H9 (cell line): ENCODE measurements at regions not wholly inside any gene's neighbourhood (a gene's known extent, or its start where the extent isn't known, plus 50 kb on each side); places are given as distances from the start of the nearest gene placed in this dataset.

Experiments used
- DNase-seq: peaks from one replicate; pipeline ENCODE4 v3.0.0-alpha.2; 2017
- H2AFZ ChIP-seq: one replicate; pipeline ENCODE4 v1.6.1; 2013; ENCODE audit warnings: mild to moderate bottlenecking, low read length, control low read depth, moderate library complexity
- H2AK5ac ChIP-seq: 2 replicates; pipeline ENCODE4 v1.6.1; 2013; ENCODE audit warnings: low read length, control low read depth, mixed read lengths; ENCODE audit not compliant: insufficient read length
- H2BK120ac ChIP-seq: one replicate; pipeline ENCODE4 v1.6.1; 2013; ENCODE audit warnings: low read depth, mild to moderate bottlenecking, low read length, control low read depth, inconsistent platforms; ENCODE audit not compliant: poor library complexity, severe bottlenecking
- H2BK12ac ChIP-seq: 2 replicates; pipeline ENCODE4 v1.6.1; 2013; ENCODE audit warnings: low read length, control low read depth, mixed read lengths, low read depth; ENCODE audit not compliant: insufficient read length
- H2BK15ac ChIP-seq: 2 replicates; pipeline ENCODE4 v1.6.1; 2013; ENCODE audit warnings: low read depth, low read length, control low read depth
- H2BK20ac ChIP-seq: one replicate; pipeline ENCODE4 v1.6.1; 2013; ENCODE audit warnings: low read depth, mild to moderate bottlenecking, low read length, control low read depth, inconsistent platforms; ENCODE audit not compliant: poor library complexity, severe bottlenecking
- H2BK5ac ChIP-seq: 2 replicates; pipeline ENCODE4 v1.6.1; 2013; ENCODE audit warnings: low read length, control low read depth, mixed read lengths; ENCODE audit not compliant: insufficient read length
- H3K14ac ChIP-seq: 2 replicates; pipeline ENCODE4 v1.6.1; 2013; ENCODE audit warnings: low read length, control low read depth; ENCODE audit not compliant: insufficient read depth
- H3K18ac ChIP-seq: 2 replicates; pipeline ENCODE4 v1.6.1; 2013; ENCODE audit warnings: low read depth, mild to moderate bottlenecking, mixed read lengths, low read length, control low read depth; ENCODE audit not compliant: insufficient read length
- H3K23ac ChIP-seq: 2 replicates; pipeline ENCODE4 v1.6.1; 2013; ENCODE audit warnings: low read length, control low read depth, mixed read lengths, low read depth; ENCODE audit not compliant: insufficient read length
- H3K23me2 ChIP-seq: 2 replicates; pipeline ENCODE4 v1.6.1; 2013; ENCODE audit warnings: low read depth, mild to moderate bottlenecking, mixed read lengths, low read length, control low read depth; ENCODE audit not compliant: insufficient read length, poor library complexity, severe bottlenecking
- H3K27ac ChIP-seq: 2 replicates; pipeline ENCODE4 v1.5.1; 2013; ENCODE audit warnings: low read length, control low read depth, mixed read lengths, low read depth; ENCODE audit not compliant: insufficient read length
- H3K27me3 ChIP-seq: 2 replicates; pipeline ENCODE4 v1.6.1; 2013; ENCODE audit warnings: low read length, control low read depth, inconsistent platforms; ENCODE audit not compliant: insufficient read depth
- H3K4ac ChIP-seq: 2 replicates; pipeline ENCODE4 v1.6.1; 2013; ENCODE audit warnings: low read depth, mild to moderate bottlenecking, control low read depth, inconsistent platforms, low read length, moderate library complexity
- H3K4me1 ChIP-seq: 2 replicates; pipeline ENCODE4 v1.6.1; 2013; ENCODE audit warnings: low read length, control low read depth, inconsistent platforms; ENCODE audit not compliant: insufficient read depth
- H3K4me2 ChIP-seq: 2 replicates; pipeline ENCODE4 v1.6.1; 2013; ENCODE audit warnings: low read length, control low read depth, mixed read lengths; ENCODE audit not compliant: insufficient read length, insufficient read depth
- H3K56ac ChIP-seq: 2 replicates; pipeline ENCODE4 v1.6.1; 2013; ENCODE audit warnings: low read depth, mild to moderate bottlenecking, mixed read lengths, low read length, control low read depth; ENCODE audit not compliant: insufficient read length
- H3K79me1 ChIP-seq: 2 replicates; pipeline ENCODE4 v1.6.1; 2013; ENCODE audit warnings: low read depth, mild to moderate bottlenecking, moderate library complexity, low read length, control low read depth, inconsistent platforms; ENCODE audit not compliant: insufficient read depth, poor library complexity, severe bottlenecking
- H3K79me2 ChIP-seq: 2 replicates; pipeline ENCODE4 v1.6.1; 2013; ENCODE audit warnings: low read length, control low read depth, inconsistent platforms; ENCODE audit not compliant: insufficient read depth
- H3K9ac ChIP-seq: 2 replicates; pipeline ENCODE4 v1.6.1; 2013; ENCODE audit warnings: low read length, control low read depth, mixed read lengths; ENCODE audit not compliant: insufficient read length; ENCODE audit errors: extremely low read depth
- H3K9me3 ChIP-seq: one replicate; pipeline ENCODE4 v1.6.1; 2013; ENCODE audit warnings: low read depth, low read length, inconsistent platforms; ENCODE audit not compliant: control insufficient read depth
- H3T11ph ChIP-seq: one replicate; pipeline ENCODE4 v1.6.1; 2013; ENCODE audit warnings: mild to moderate bottlenecking, low read length, control low read depth, inconsistent platforms
- H4K20me1 ChIP-seq: one replicate; pipeline ENCODE4 v1.6.1; 2013; ENCODE audit not compliant: control insufficient read depth, insufficient read length, insufficient read depth
- H4K5ac ChIP-seq: 2 replicates; pipeline ENCODE4 v1.6.1; 2013; ENCODE audit warnings: low read depth, mild to moderate bottlenecking, mixed read lengths, low read length, control low read depth; ENCODE audit not compliant: insufficient read length
- H4K8ac ChIP-seq: replicated peaks from 2 replicates; pipeline ENCODE4 v1.6.1; 2013; ENCODE audit warnings: low read length, control low read depth, mixed read lengths, low read depth; ENCODE audit not compliant: insufficient read length
- H4K91ac ChIP-seq: 2 replicates; pipeline ENCODE4 v1.6.1; 2013; ENCODE audit warnings: low read depth, mild to moderate bottlenecking, moderate library complexity, mixed read lengths, low read length, control low read depth; ENCODE audit not compliant: insufficient read length
- H3K27ac Mint-ChIP-seq, 3 experiments: 2 replicates in 2 of 3; 3 replicates in 1 of 3; pipeline ENCODE4 v1.8.0; 2020 to 2021; ENCODE audit warnings: mixed read lengths in 3 of 3, mild to moderate bottlenecking in 1 of 3, moderate library complexity in 1 of 3
- H3K27me3 Mint-ChIP-seq: 2 replicates; pipeline ENCODE4 v1.8.0; 2021; ENCODE audit warnings: low read depth, mild to moderate bottlenecking, moderate library complexity, mixed read lengths
- H3K36me3 Mint-ChIP-seq, 3 experiments: 2 replicates in 2 of 3; 3 replicates in 1 of 3; pipeline ENCODE4 v1.8.0; 2020 to 2021; ENCODE audit warnings: low read depth in 3 of 3, mixed read lengths in 3 of 3; ENCODE audit not compliant: insufficient read depth in 1 of 3
- H3K4me1 Mint-ChIP-seq, 2 experiments: 2 replicates each; pipeline ENCODE4 v1.8.0; 2020; ENCODE audit warnings: mixed read lengths in 2 of 2
- H3K4me3 Mint-ChIP-seq, 2 experiments: 2 replicates in 1 of 2; 3 replicates in 1 of 2; pipeline ENCODE4 v1.8.0; 2020 to 2021; ENCODE audit warnings: mild to moderate bottlenecking in 2 of 2, mixed read lengths in 2 of 2, moderate library complexity in 1 of 2
- H3K9me3 Mint-ChIP-seq, 2 experiments: 2 replicates in 1 of 2; 3 replicates in 1 of 2; pipeline ENCODE4 v1.8.0; 2020; ENCODE audit warnings: mild to moderate bottlenecking in 2 of 2, mixed read lengths in 2 of 2, moderate library complexity in 1 of 2
- CTCF ChIP-seq: fragments of 200-600 bp; sonication (generic); conservative IDR thresholded peaks from 3 replicates; pipeline ENCODE4 v1.8.0; 2021; ENCODE audit warnings: antibody characterized with exemption, mild to moderate bottlenecking
- WGBS: extraction: QIAGEN DNeasy Blood & Tissue Kit; methylation state at CpG from one replicate; pipeline ENCODE4 v1.1.7; 2013; ENCODE audit warnings: missing lambda C conversion rate, low lambda C conversion rate, mixed read lengths; ENCODE audit not compliant: insufficient read length; ENCODE audit errors: extremely low coverage; 5-methylcytosine and 5-hydroxymethylcytosine counted together

GRCh38 chr5:109575506-109575905 lies 114.2 kb upstream of the MAN2A1 start:
- no peak overlapping the region for H2AK5ac ChIP-seq
- no peak overlapping the region for H4K91ac ChIP-seq
- H3K79me1 ChIP-seq = no peaks in the 10 kb centered on the region
- no CpG with 5 or more reads among the region's 2 CpGs for WGBS
- no peaks in the 10 kb centered on the region for H3K27me3 ChIP-seq
- no peak overlapping the region for H3K9ac ChIP-seq
- H3K27ac Mint-ChIP-seq = no peak overlapping the region
- no peak overlapping the region for H3K18ac ChIP-seq
- no peak overlapping the region for H2AFZ ChIP-seq
- no peak overlapping the region for H3K14ac ChIP-seq
- H3K36me3 Mint-ChIP-seq = no peaks in the 10 kb centered on the region; a peak in 2 of 7 replicates
- H4K8ac ChIP-seq = no peak overlapping the region
- no peak overlapping the region for H2BK120ac ChIP-seq
- no peak overlapping the region for H3K27ac ChIP-seq
- no peaks in the 10 kb centered on the region for H3K9me3 ChIP-seq
- H4K20me1 ChIP-seq = no peaks in the 10 kb centered on the region
- no peak overlapping the region for H3K4me2 ChIP-seq
- H2BK20ac ChIP-seq = no peak overlapping the region
- DNase-seq = no peak
- H3K9me3 Mint-ChIP-seq = peaks cover 0 to 5% of the 10 kb centered on the region in 2 experiments; a peak in 3 of 5 replicates
- no peak overlapping the region for H3K56ac ChIP-seq
- no peak overlapping the region for H3K23ac ChIP-seq
- no peak for TF ChIP-seq CTCF
- no peak overlapping the region for H3K4me3 Mint-ChIP-seq
- no peak overlapping the region for H3K4ac ChIP-seq
- no peaks in the 10 kb centered on the region for H3K79me2 ChIP-seq
- no peak overlapping the region for H4K5ac ChIP-seq
- no peaks in the 10 kb centered on the region; the same call in 1 of the 2 replicates for H3K4me1 ChIP-seq
- no peaks in the 10 kb centered on the region for H3K4me1 Mint-ChIP-seq
- H2BK15ac ChIP-seq = no peak overlapping the region
- H3K23me2 ChIP-seq = no peaks in the 10 kb centered on the region
- no peak overlapping the region for H2BK12ac ChIP-seq
- no peak overlapping the region for H2BK5ac ChIP-seq
- H3K27me3 Mint-ChIP-seq = no peaks in the 10 kb centered on the region
- no peak overlapping the region for H3T11ph ChIP-seq
